Testis (tissue), 2 donors: ENCODE measurements at regions not wholly inside any gene's neighbourhood (a gene's known extent, or its start where the extent isn't known, plus 50 kb on each side); places are given as distances from the start of the nearest gene placed in this dataset.

Experiments
- DNase-seq: peaks from one replicate; pipeline ENCODE4 v3.0.0-alpha.2; 2019
- H3K27ac ChIP-seq, 2 donors: fragments of 200-600 bp; sonication (generic); one replicate each; pipeline ENCODE4 v1.5.1; 2019
- H3K27me3 ChIP-seq: fragments of 200-600 bp; sonication (generic); one replicate; pipeline ENCODE4 v1.5.1; 2019
- H3K36me3 ChIP-seq: fragments of 200-600 bp; sonication (generic); one replicate; pipeline ENCODE4 v1.5.1; 2017; ENCODE audit warnings: low read depth; ENCODE audit errors: missing control alignments
- H3K4me1 ChIP-seq: fragments of 200-600 bp; sonication (generic); one replicate; pipeline ENCODE4 v1.5.1; 2019
- H3K4me3 ChIP-seq, 2 donors: fragments of 200-600 bp; sonication (generic); one replicate each; pipeline ENCODE4 v1.5.1; 2017 to 2019
- H3K9me3 ChIP-seq: fragments of 200-600 bp; sonication (generic); one replicate; pipeline ENCODE4 v1.5.1; 2017
- CTCF ChIP-seq, 3 experiments: fragments of 450-650 bp in 2 of 3; fragments of 200-600 bp in 1 of 3; sonication (generic) in 1 of 3; IDR thresholded peaks; one replicate each; pipeline ENCODE4 v1.5.1; 2016 to 2019; ENCODE audit warnings: antibody characterized with exemption in 3 of 3, mild to moderate bottlenecking in 2 of 3, moderate library complexity in 1 of 3
- POLR2A ChIP-seq: fragments of 450-650 bp; IDR thresholded peaks from one replicate; pipeline ENCODE4 v1.6.1; 2017; ENCODE audit warnings: antibody characterized with exemption, mild to moderate bottlenecking, moderate library complexity
- WGBS, 2 donors: methylation state at CpG; one replicate each; pipeline ENCODE4 v1.1.5; 2018; 5-methylcytosine and 5-hydroxymethylcytosine counted together
- intact Hi-C: fragments of 100-400 bp; cut with DNase I; formaldehyde crosslinking; loops from one replicate; pipeline ENCODE4 v1.15.1; 2023; ENCODE audit warnings: low total_unique reads

GRCh38 chr6:22028403-22029090 lies 268.3 kb downstream of the PRL start:
- DNase-seq: no peak
- no peaks in the 10 kb centered on the region for H3K9me3 ChIP-seq
- H3K36me3 ChIP-seq: no peaks in the 10 kb centered on the region
- intact Hi-C loops: no loop called here
- H3K27me3 ChIP-seq: no peaks in the 10 kb centered on the region
- TF ChIP-seq POLR2A: no peak
- no peak for TF ChIP-seq CTCF (IDR thresholded peaks at IDR 0.05)
- H3K4me3 ChIP-seq: no peak overlapping the region
- no peak overlapping the region for H3K27ac ChIP-seq
- 70 to 75% methylated on average over 7 of the region's 7 CpGs for WGBS, 2 donors
- H3K4me1 ChIP-seq: peaks cover 23% of the 10 kb centered on the region

GRCh38 chr6:22029171-22029570 lies 267.7 kb downstream of the PRL start:
- Histone ChIP-seq H3K4me3 (no peak overlapping the region), H3K27ac (peak overlapping the region in 1 of 2 donors; percentile 42), H3K36me3 (no peaks in the 10 kb centered on the region), H3K27me3 (no peaks in the 10 kb centered on the region), H3K9me3 (no peaks in the 10 kb centered on the region), H3K4me1 (peaks cover 23% of the 10 kb centered on the region)
- intact Hi-C loops: no loop called here
- no peak for TF ChIP-seq POLR2A
- no peak for TF ChIP-seq CTCF (IDR thresholded peaks at IDR 0.05)
- 40 to 59% methylated on average over 2 of the region's 2 CpGs for WGBS, 2 donors
- DNase-seq: no peak

GRCh38 chr6:22030730-22031619 lies 265.9 kb downstream of the PRL start:
- 83 to 84% methylated on average over 6 of the region's 6 CpGs for WGBS, 2 donors
- intact Hi-C loops: no loop called here
- no peak for DNase-seq
- H3K27ac ChIP-seq: no peak overlapping the region
- H3K9me3 ChIP-seq: no peaks in the 10 kb centered on the region
- no peaks in the 10 kb centered on the region for H3K27me3 ChIP-seq
- no peaks in the 10 kb centered on the region for H3K36me3 ChIP-seq
- H3K4me3 ChIP-seq: no peak overlapping the region
- peaks cover 16% of the 10 kb centered on the region for H3K4me1 ChIP-seq
- TF ChIP-seq CTCF (IDR thresholded peaks at IDR 0.05) (no peak), POLR2A (no peak)

GRCh38 chr6:22035690-22036089 lies 261.1 kb downstream of the PRL start:
- TF ChIP-seq CTCF (IDR thresholded peaks at IDR 0.05) (no peak), POLR2A (no peak)
- no peak for DNase-seq
- Histone ChIP-seq H3K9me3 (no peaks in the 10 kb centered on the region), H3K27me3 (no peaks in the 10 kb centered on the region), H3K4me1 (no peaks in the 10 kb centered on the region), H3K4me3 (no peak overlapping the region), H3K27ac (no peak overlapping the region), H3K36me3 (no peaks in the 10 kb centered on the region)
- intact Hi-C loops: no loop called here
- WGBS, 2 donors: 77 to 79% methylated on average over 4 of the region's 4 CpGs
